HCT116 (cell line): ENCODE measurements at regions not wholly inside any gene's neighbourhood (a gene's known extent, or its start where the extent isn't known, plus 50 kb on each side); places are given as distances from the start of the nearest gene placed in this dataset.
"Not testable (repeated sequence)": the region's sequence is repeated elsewhere in the genome, so short reads cannot be mapped to it uniquely, and the experiment has no call there.

Experiments
- ATAC-seq: fragments of 200-7000 bp; cut with Tn5 transposase; 2 replicates; pipeline ENCODE4 v1.9.1; 2020; ENCODE audit warnings: mild to moderate bottlenecking, moderate library complexity
- BruUV-seq: library from RNA; stranded (reverse); fragments of 400-500 nt; replicated peaks from 2 replicates; lab custom pipeline; 2021; lab: Mats Ljungman, UMichigan
- CTCF ChIA-PET: fragments of 300-600 bp; sonication (Branson Sonifier 250); formaldehyde crosslinking; loops from one replicate; lab custom pipeline; 2021; ENCODE audit warnings: antibody characterized with exemption; lab: Charles Lee
- POLR2A ChIA-PET: fragments of 300-600, 350-600 bp; sonication (Branson Sonifier 250); formaldehyde crosslinking; loops from one replicate; lab custom pipeline; 2021; ENCODE audit warnings: antibody characterized with exemption; lab: Charles Lee
- RAD21 ChIA-PET, 2 experiments: fragments of 300-600 bp; sonication (Branson Sonifier 250); formaldehyde crosslinking; loops; one replicate each; lab custom pipeline; 2023; ENCODE audit warnings: low total read pairs in 2 of 2; ENCODE audit not compliant: uncharacterized antibody in 2 of 2, unreplicated experiment in 2 of 2, low non-redundant PET in 1 of 2; lab: Charles Lee
- DNase-seq: peaks from one replicate; pipeline ENCODE4 v3.0.0-alpha.2; 2010; ENCODE audit warnings: low read depth, low spot score
- H2AFZ ChIP-seq: fragments of 200-600 bp; shearing (Covaris generic), sonication (generic); 2 replicates; pipeline ENCODE4 v1.6.1; 2017; ENCODE audit warnings: low read depth, mixed run types, mixed read lengths, antibody characterized with exemption, low read length; ENCODE audit not compliant: poor library complexity, severe bottlenecking
- H3K27ac ChIP-seq: 2 replicates; pipeline ENCODE4 v1.5.1; 2012; ENCODE audit warnings: low read depth, low read length
- H3K27me3 ChIP-seq: fragments of 200-600 bp; sonication (generic); 2 replicates; pipeline ENCODE4 v1.6.1; 2016; ENCODE audit warnings: mixed run types, low read length, mixed read lengths; ENCODE audit not compliant: insufficient read depth
- H3K36me3 ChIP-seq, 2 experiments: fragments of 200-500 bp in 1 of 2; fragments of 200-600 bp in 1 of 2; sonication (Bioruptor generic) in 1 of 2; sonication (generic) in 1 of 2; 2 replicates each; pipeline versions ENCODE4 v1.5.1 to v1.6.1; 2014 to 2016; ENCODE audit warnings: low read length in 2 of 2, inconsistent platforms in 1 of 2, mixed read lengths in 1 of 2, mixed run types in 1 of 2; ENCODE audit not compliant: insufficient read depth in 2 of 2, control insufficient read depth in 1 of 2
- H3K4me1 ChIP-seq, 2 experiments: fragments of 200-600 bp in 1 of 2; sonication (generic) in 1 of 2; 2 replicates each; pipeline versions ENCODE4 v1.5.1 to v1.6.1; 2012 to 2017; ENCODE audit warnings: low read length in 2 of 2, inconsistent platforms in 1 of 2, mild to moderate bottlenecking in 1 of 2, mixed read lengths in 1 of 2, mixed run types in 1 of 2, moderate library complexity in 1 of 2; ENCODE audit not compliant: insufficient read depth in 2 of 2, control insufficient read depth in 1 of 2
- H3K4me2 ChIP-seq: fragments of 200-600 bp; sonication (generic); 2 replicates; pipeline ENCODE4 v1.6.1; 2017; ENCODE audit warnings: mixed run types, low read length, mixed read lengths
- H3K4me3 ChIP-seq, 2 experiments: fragments of 200-600 bp in 1 of 2; sonication (generic) in 1 of 2; replicated peaks in 1 of 2; 2 replicates each; pipeline ENCODE4 v1.5.1; 2011 to 2016; ENCODE audit warnings: low read length in 2 of 2, control low read depth in 1 of 2, low read depth in 1 of 2, mild to moderate bottlenecking in 1 of 2, mixed read lengths in 1 of 2, mixed run types in 1 of 2
- H3K79me2 ChIP-seq: fragments of 200-600 bp; sonication (generic); 2 replicates; pipeline ENCODE4 v1.6.1; 2017; ENCODE audit warnings: mild to moderate bottlenecking, mixed run types, low read length, moderate library complexity, mixed read lengths; ENCODE audit not compliant: insufficient read depth
- H3K9ac ChIP-seq: fragments of 200-600 bp; sonication (generic); 2 replicates; pipeline ENCODE4 v1.6.1; 2016; ENCODE audit warnings: low read length, mixed read lengths
- H3K9me2 ChIP-seq: fragments of 200-600 bp; sonication (generic), shearing (Covaris generic); 2 replicates; pipeline ENCODE4 v1.6.1; 2017; ENCODE audit warnings: mixed run types, mild to moderate bottlenecking, moderate library complexity; ENCODE audit not compliant: insufficient read depth
- H3K9me3 ChIP-seq, 2 experiments: fragments of 200-500 bp in 1 of 2; fragments of 200-600 bp in 1 of 2; sonication (Bioruptor generic) in 1 of 2; sonication (generic) in 1 of 2; 2 replicates each; pipeline ENCODE4 v1.6.1; 2014 to 2017; ENCODE audit warnings: low read length in 2 of 2, mixed read lengths in 2 of 2, inconsistent platforms in 1 of 2, low read depth in 1 of 2, mild to moderate bottlenecking in 1 of 2, mixed run types in 1 of 2, moderate library complexity in 1 of 2; ENCODE audit not compliant: control insufficient read depth in 1 of 2, insufficient read depth in 1 of 2
- H4K20me1 ChIP-seq: fragments of 200-600 bp; sonication (generic), shearing (Covaris generic); 2 replicates; pipeline ENCODE4 v1.6.1; 2017; ENCODE audit warnings: mixed run types, mild to moderate bottlenecking, moderate library complexity; ENCODE audit not compliant: insufficient read depth
- ATF3 ChIP-seq: IDR thresholded peaks from 2 replicates; pipeline ENCODE4 v1.6.1; 2012
- CBX3 ChIP-seq: IDR thresholded peaks from 2 replicates; pipeline ENCODE4 v1.6.1; 2012; ENCODE audit warnings: low read depth
- CEBPB ChIP-seq: IDR thresholded peaks from 2 replicates; pipeline ENCODE4 v1.6.1; 2012; ENCODE audit warnings: low read depth
- CTCF ChIP-seq, 3 experiments: fragments of 200-600 bp in 1 of 3; sonication (generic) in 1 of 3; IDR thresholded peaks in 2 of 3; conservative IDR thresholded peaks in 1 of 3; 2 replicates each; pipeline ENCODE4 v1.5.1; 2012 to 2017; ENCODE audit warnings: low read depth in 2 of 3, low read length in 2 of 3, antibody characterized with exemption in 1 of 3, borderline replicate concordance in 1 of 3, control low read depth in 1 of 3, mild to moderate bottlenecking in 1 of 3, mixed read lengths in 1 of 3, mixed run types in 1 of 3, moderate library complexity in 1 of 3; ENCODE audit not compliant: insufficient read depth in 1 of 3
- ELF1 ChIP-seq: IDR thresholded peaks from 2 replicates; pipeline ENCODE4 v1.6.1; 2012; ENCODE audit warnings: low read depth, borderline replicate concordance
- EZH2phosphoT487 ChIP-seq: fragments of 200-600 bp; IDR thresholded peaks from 2 replicates; pipeline ENCODE4 v1.6.1; 2018; ENCODE audit warnings: antibody characterized with exemption, borderline replicate concordance
- MAX ChIP-seq: IDR thresholded peaks from 2 replicates; pipeline ENCODE4 v1.6.1; 2012
- POLR2AphosphoS5 ChIP-seq: IDR thresholded peaks from 2 replicates; pipeline ENCODE4 v1.6.1; 2011; ENCODE audit warnings: mild to moderate bottlenecking, low read depth, low read length, moderate library complexity
- RAD21 ChIP-seq: IDR thresholded peaks from 2 replicates; pipeline ENCODE4 v1.6.1; 2012; ENCODE audit warnings: low read depth, mild to moderate bottlenecking
- REST ChIP-seq: IDR thresholded peaks from 2 replicates; pipeline ENCODE4 v1.6.1; 2012; ENCODE audit warnings: low read depth
- SP1 ChIP-seq: IDR thresholded peaks from 2 replicates; pipeline ENCODE4 v1.6.1; 2012; ENCODE audit warnings: low read depth
- SRF ChIP-seq: IDR thresholded peaks from 2 replicates; pipeline ENCODE4 v1.6.1; 2012; ENCODE audit warnings: low read depth
- TCF7L2 ChIP-seq: IDR thresholded peaks from 2 replicates; pipeline ENCODE4 v1.7.0; 2011; ENCODE audit warnings: borderline replicate concordance, inconsistent platforms; ENCODE audit not compliant: insufficient read depth, insufficient read length; ENCODE audit errors: extremely low read depth
- YY1 ChIP-seq: IDR thresholded peaks from 2 replicates; pipeline ENCODE4 v1.6.1; 2011; ENCODE audit warnings: low read length, low read depth, moderate library complexity, mild to moderate bottlenecking; ENCODE audit not compliant: insufficient replicate concordance; ENCODE audit errors: extremely low read depth
- ZFX ChIP-seq: fragments of 450-650 bp; IDR thresholded peaks from 2 replicates; pipeline ENCODE4 v1.6.1; 2017
- ZNF274 ChIP-seq: fragments of 200-500 bp; sonication (Bioruptor generic); IDR thresholded peaks from 2 replicates; pipeline ENCODE4 v1.6.1; 2014; ENCODE audit warnings: mild to moderate bottlenecking, low read depth, low read length, inconsistent platforms
- intact Hi-C: fragments of 100-400 bp; cut with micrococcal nuclease; formaldehyde crosslinking; loops from 2 replicates; pipeline ENCODE4 v1.10.0; 2022

- Histone ChIP-seq H3K36me3 (no peaks in the 10 kb centered on the region; a peak in 1 of 4 replicates), H3K9me3 (peaks cover 12 to 15% of the 10 kb centered on the region in 2 experiments; a peak in 2 of 4 replicates), H3K9ac (no peak overlapping the region), H2AFZ (no peak overlapping the region), H3K4me1 (no peaks in the 10 kb centered on the region), H4K20me1 (no peaks in the 10 kb centered on the region), H3K27me3 (no peaks in the 10 kb centered on the region), H3K27ac (no peak overlapping the region), H3K9me2 (no peaks in the 10 kb centered on the region), H3K79me2 (no peaks in the 10 kb centered on the region), H3K4me3 (no peak overlapping the region), H3K4me2 (no peak overlapping the region)
- DNase-seq (no peak), ATAC-seq (no peak)
- no TSS peak for BruUV-seq
- TF ChIP-seq MAX (no peak), ELF1 (no peak), ATF3 (no peak), ZNF274 (no peak), CEBPB (no peak), POLR2AphosphoS5 (no peak), REST (no peak), YY1 (no peak), SP1 (no peak), TCF7L2 (no peak), SRF (no peak), ZFX (no peak), EZH2phosphoT487 (no peak), RAD21 (no peak), CBX3 (no peak), CTCF (IDR thresholded peaks at IDR 0.05 in 2 of 3, conservative IDR thresholded peaks at IDR 0.05 in 1 of 3; ENCODE audit: borderline replicate concordance in 1 of 3, insufficient read depth in 1 of 3, low read depth in 2 of 3, low read length in 2 of 3) (no peak)
- ChIA-PET POLR2A (no interaction called here), CTCF (no interaction called here), RAD21 (no interaction called here)
- intact Hi-C loops: no loop called here
Observed at GRCh38 chr5:25539536-25539935, 894.8 kb upstream of the CDH10 start.

- H3K27me3 ChIP-seq, intact Hi-C loops, POLR2A ChIA-PET, H4K20me1 ChIP-seq, RAD21 ChIA-PET, H3K4me3 ChIP-seq, BruUV-seq, H3K4me2 ChIP-seq, ATAC-seq, H3K27ac ChIP-seq, H3K9me2 ChIP-seq, H2AFZ ChIP-seq, DNase-seq, H3K4me1 ChIP-seq, CTCF ChIA-PET, H3K36me3 ChIP-seq, H3K79me2 ChIP-seq, H3K9ac ChIP-seq: not testable (repeated sequence)
- H3K9me3 ChIP-seq: peaks cover 9 to 14% of the 10 kb centered on the region in 2 experiments; a peak in 2 of 4 replicates
Observed at GRCh38 chr5:25536461-25536860, 891.7 kb upstream of the CDH10 start.
